Gastroesophageal sphincter (tissue), 3 donors: ENCODE measurements at regions not wholly inside any gene's neighbourhood (a gene's known extent, or its start where the extent isn't known, plus 50 kb on each side); places are given as distances from the start of the nearest gene placed in this dataset.

Experiments used
- CTCF ChIP-seq, 4 experiments: fragments of 200-600 bp in 2 of 4; fragments of 450-650 bp in 2 of 4; sonication (generic) in 1 of 4; IDR thresholded peaks; one replicate each; pipeline ENCODE4 v1.5.1; 2017 to 2019; ENCODE audit warnings: antibody characterized with exemption in 4 of 4, mild to moderate bottlenecking in 2 of 4, moderate library complexity in 2 of 4
- EP300 ChIP-seq: sonication (generic); formaldehyde crosslinking; IDR thresholded peaks from one replicate; pipeline ENCODE4 v1.6.1; 2017; ENCODE audit warnings: antibody characterized with exemption, mild to moderate bottlenecking
- POLR2A ChIP-seq, 2 donors: fragments of 450-650 bp; IDR thresholded peaks; one replicate each; pipeline ENCODE4 v1.6.1; 2017; ENCODE audit warnings: antibody characterized with exemption in 2 of 2, mild to moderate bottlenecking in 2 of 2, moderate library complexity in 1 of 2

- TF ChIP-seq CTCF (IDR thresholded peaks at IDR 0.05) = no peak
- no peak for TF ChIP-seq POLR2A (IDR thresholded peaks at IDR 0.05)
- no peak for TF ChIP-seq EP300
Measured at GRCh38 chr1:5150191-5150590, 495.8 kb downstream of the AJAP1 start.
